Smooth muscle cell of the brain vasculature (primary cell): ENCODE measurements at regions not wholly inside any gene's neighbourhood (a gene's known extent, or its start where the extent isn't known, plus 50 kb on each side); places are given as distances from the start of the nearest gene placed in this dataset.

Source experiments
- DNase-seq: peaks from one replicate; pipeline ENCODE4 v3.0.0-alpha.2; 2012; ENCODE audit warnings: low read depth, low spot score

- DNase-seq, result no peak
Observed at GRCh38 chr12:75728826-75729225, 217.4 kb upstream of the KRR1 start.

GRCh38 chr12:75727577-75727976 lies 216.2 kb upstream of the KRR1 start:
- DNase-seq, result no peak

GRCh38 chr12:75725521-75726111 lies 214.2 kb upstream of the KRR1 start:
- no peak for DNase-seq

GRCh38 chr12:75724928-75725312 lies 213.5 kb upstream of the KRR1 start:
- DNase-seq, result no peak

GRCh38 chr12:75724307-75724927 lies 213.0 kb upstream of the KRR1 start:
- no peak for DNase-seq

- no peak for DNase-seq
Observed at GRCh38 chr12:75722714-75723200, 211.3 kb upstream of the KRR1 start.

- no peak for DNase-seq
Observed at GRCh38 chr12:75721796-75722195, 210.4 kb upstream of the KRR1 start.

- DNase-seq, result no peak
Observed at GRCh38 chr12:75720812-75721641, 209.6 kb upstream of the KRR1 start.

GRCh38 chr12:75717902-75718301 lies 206.5 kb upstream of the KRR1 start:
- DNase-seq, result no peak

- DNase-seq, result no peak
Observed at GRCh38 chr12:75716291-75717025, 205.0 kb upstream of the KRR1 start.

- no peak for DNase-seq
Observed at GRCh38 chr12:75715682-75716081, 204.3 kb upstream of the KRR1 start.

GRCh38 chr12:75715323-75715644 lies 203.9 kb upstream of the KRR1 start:
- no peak for DNase-seq

GRCh38 chr12:75714462-75715322 lies 203.3 kb upstream of the KRR1 start:
- no peak for DNase-seq

- no peak for DNase-seq
Observed at GRCh38 chr12:75713434-75713833, 202.0 kb upstream of the KRR1 start.

GRCh38 chr12:75712223-75712622 lies 200.8 kb upstream of the KRR1 start:
- no peak for DNase-seq

GRCh38 chr12:75711271-75711670 lies 199.9 kb upstream of the KRR1 start:
- DNase-seq, result no peak

- DNase-seq, result no peak
Observed at GRCh38 chr12:75710361-75711069, 199.1 kb upstream of the KRR1 start.

GRCh38 chr12:75709503-75709902 lies 198.1 kb upstream of the KRR1 start:
- DNase-seq, result no peak

GRCh38 chr12:75708802-75709201 lies 197.4 kb upstream of the KRR1 start:
- DNase-seq, result no peak

- DNase-seq, result no peak
Observed at GRCh38 chr12:75707983-75708382, 196.6 kb upstream of the KRR1 start.
